ENCODE measurements at regions not wholly inside any gene's neighbourhood (a gene's known extent, or its start where the extent isn't known, plus 50 kb on each side); places are given as distances from the start of the nearest gene placed in this dataset.

DNA sequence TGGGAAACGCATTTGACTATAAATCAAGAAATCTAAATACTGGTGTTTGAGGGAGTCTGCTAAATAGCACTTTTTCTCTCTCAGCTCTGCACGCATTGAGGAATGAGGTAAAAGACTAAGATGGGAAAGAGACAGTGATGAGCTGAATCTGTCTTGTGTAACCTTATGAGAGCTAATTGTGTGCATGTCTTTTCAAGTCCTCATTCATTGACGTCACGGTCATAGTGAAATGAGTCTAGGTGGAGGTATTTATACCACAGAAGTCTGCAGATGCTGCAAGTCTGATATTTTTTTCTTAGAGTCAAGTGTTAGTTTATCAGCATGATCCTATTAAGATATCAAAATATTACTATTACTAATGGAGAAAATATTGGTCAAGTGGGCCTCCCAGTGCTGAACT is 361.5 kb upstream of the HS3ST1 start:
- Histone ChIP-seq H4K20me1 (ENCODE audit: low read length) (no peaks in the 10 kb centered on the region), H3K9ac (ENCODE audit: low read length) (no peak overlapping the region)
- no peak for DNase-seq

DNA sequence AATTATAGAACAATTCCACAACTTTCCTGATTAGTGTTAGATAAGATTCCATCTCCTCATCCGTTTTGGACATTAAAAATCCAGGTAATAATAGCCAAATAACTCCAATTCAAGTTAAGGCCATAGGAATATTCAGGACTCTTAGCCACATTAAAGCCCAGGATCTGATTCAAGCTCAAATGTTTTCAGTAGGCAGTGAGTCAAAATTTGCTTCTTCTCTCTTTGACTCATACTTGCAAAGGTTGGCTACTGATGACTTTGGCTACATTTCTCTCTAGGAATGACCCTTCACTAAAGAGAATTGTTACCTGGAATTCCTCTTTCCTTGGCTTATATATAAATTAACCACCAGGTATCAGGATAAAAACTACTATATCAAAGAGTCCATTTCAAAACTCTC is 354.9 kb upstream of the HS3ST1 start:
- H3K79me2 ChIP-seq (ENCODE audit: low read length) = no peaks in the 10 kb centered on the region
- H3K4me1 ChIP-seq (ENCODE audit: insufficient read depth, low read length) = peaks cover 3% of the 10 kb centered on the region; the same call in 1 of the 2 replicates
- H3K36me3 ChIP-seq (ENCODE audit: low read depth, low read length) = no peaks in the 10 kb centered on the region
- H3K27me3 ChIP-seq (ENCODE audit: low read length) = no peaks in the 10 kb centered on the region
- no peaks in the 10 kb centered on the region for H4K20me1 ChIP-seq (ENCODE audit: low read length)
- DNase-seq (peak; percentile 51), ATAC-seq (peak; percentile 73)
- POLR2A ChIA-PET (ENCODE audit: unreplicated experiment) = interaction anchor here (0.5 kb wide), 1 partner anchor 161 kb away, joined by 3 read pairs; no protein-coding TSS in a partner anchor
- TF ChIP-seq, protein P1, sequence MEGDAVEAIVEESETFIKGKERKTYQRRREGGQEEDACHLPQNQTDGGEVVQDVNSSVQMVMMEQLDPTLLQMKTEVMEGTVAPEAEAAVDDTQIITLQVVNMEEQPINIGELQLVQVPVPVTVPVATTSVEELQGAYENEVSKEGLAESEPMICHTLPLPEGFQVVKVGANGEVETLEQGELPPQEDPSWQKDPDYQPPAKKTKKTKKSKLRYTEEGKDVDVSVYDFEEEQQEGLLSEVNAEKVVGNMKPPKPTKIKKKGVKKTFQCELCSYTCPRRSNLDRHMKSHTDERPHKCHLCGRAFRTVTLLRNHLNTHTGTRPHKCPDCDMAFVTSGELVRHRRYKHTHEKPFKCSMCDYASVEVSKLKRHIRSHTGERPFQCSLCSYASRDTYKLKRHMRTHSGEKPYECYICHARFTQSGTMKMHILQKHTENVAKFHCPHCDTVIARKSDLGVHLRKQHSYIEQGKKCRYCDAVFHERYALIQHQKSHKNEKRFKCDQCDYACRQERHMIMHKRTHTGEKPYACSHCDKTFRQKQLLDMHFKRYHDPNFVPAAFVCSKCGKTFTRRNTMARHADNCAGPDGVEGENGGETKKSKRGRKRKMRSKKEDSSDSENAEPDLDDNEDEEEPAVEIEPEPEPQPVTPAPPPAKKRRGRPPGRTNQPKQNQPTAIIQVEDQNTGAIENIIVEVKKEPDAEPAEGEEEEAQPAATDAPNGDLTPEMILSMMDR (conservative IDR thresholded peaks at IDR 0.05; ENCODE audit: low read depth, low read length) = no peak
- TF ChIP-seq EZH2 (IDR thresholded peaks at IDR 0.05; ENCODE audit: low read length, unreplicated experiment) = no peak
- no peak for TF ChIP-seq EZH2phosphoT487 (IDR thresholded peaks at IDR 0.05; ENCODE audit: borderline replicate concordance, low read length)
- peak overlapping the region; percentile 44 for H3K4me2 ChIP-seq (ENCODE audit: low read length)
- H3K27ac ChIP-seq (ENCODE audit: low read length) = peak overlapping the region; percentile 67
- BruUV-seq (replicated peaks) = no TSS peak
- H3K4me3 ChIP-seq (ENCODE audit: low read length) = no peak overlapping the region
- no peak overlapping the region for H3K9ac ChIP-seq (ENCODE audit: low read length)
- no peaks in the 10 kb centered on the region for H3F3A ChIP-seq (ENCODE audit: low read length, unreplicated experiment)
- H3K9me2 ChIP-seq (replicated peaks; ENCODE audit: low read length) = no peaks in the 10 kb centered on the region
- CTCF ChIA-PET = no interaction called here
- H3K9me3 ChIP-seq (ENCODE audit: low read length) = no peaks in the 10 kb centered on the region
- H2AFZ ChIP-seq (ENCODE audit: low read length) = no peak overlapping the region
- intact Hi-C loops (cut with micrococcal nuclease) = no loop called here

More for the DNA sequence above, 361.5 kb upstream of the HS3ST1 start:
- Histone ChIP-seq H3K4me3 (ENCODE audit: low read length) (no peak overlapping the region), H3K9me3 (ENCODE audit: low read length) (no peaks in the 10 kb centered on the region), H3K36me3 (ENCODE audit: low read depth, low read length) (no peaks in the 10 kb centered on the region), H3K79me2 (ENCODE audit: low read length) (no peaks in the 10 kb centered on the region), H3K4me1 (ENCODE audit: insufficient read depth, low read length) (no peaks in the 10 kb centered on the region), H3K4me2 (ENCODE audit: low read length) (no peak overlapping the region), H3K27me3 (ENCODE audit: low read length) (no peaks in the 10 kb centered on the region), H3F3A (ENCODE audit: low read length, unreplicated experiment) (no peaks in the 10 kb centered on the region), H3K9me2 (replicated peaks; ENCODE audit: low read length) (no peaks in the 10 kb centered on the region), H3K27ac (ENCODE audit: low read length) (no peak overlapping the region), H2AFZ (ENCODE audit: low read length) (no peak overlapping the region)
- TF ChIP-seq, protein P1 (conservative IDR thresholded peaks at IDR 0.05; ENCODE audit: low read depth, low read length) = no peak
- TF ChIP-seq EZH2phosphoT487 (IDR thresholded peaks at IDR 0.05; ENCODE audit: borderline replicate concordance, low read length) (no peak), EZH2 (IDR thresholded peaks at IDR 0.05; ENCODE audit: low read length, unreplicated experiment) (no peak)
- POLR2A ChIA-PET (ENCODE audit: unreplicated experiment) = no interaction called here
- no peak for ATAC-seq
- intact Hi-C loops (cut with micrococcal nuclease) = no loop called here
- BruUV-seq (replicated peaks) = no TSS peak
- CTCF ChIA-PET = no interaction called here

DNA sequence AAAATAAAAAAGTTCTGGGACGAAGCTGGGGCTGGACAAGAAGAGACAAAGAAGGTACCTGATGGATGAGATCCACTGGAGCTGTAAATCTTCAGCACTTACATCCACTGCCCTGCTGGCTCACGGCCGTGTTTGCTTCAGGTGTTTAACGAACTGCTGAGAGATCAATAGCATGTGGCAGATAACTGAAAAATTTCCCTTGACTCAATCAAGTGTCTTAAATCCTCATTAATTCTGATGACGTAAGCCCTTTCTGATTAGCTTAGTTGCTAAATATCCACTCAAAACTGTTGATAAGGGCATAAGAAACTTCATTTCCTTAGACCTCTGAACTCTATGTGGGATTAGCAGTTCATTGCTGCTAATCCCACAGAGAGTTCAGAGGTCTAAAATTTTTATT is 354.2 kb upstream of the HS3ST1 start:
- no peak for ATAC-seq
- H2AFZ ChIP-seq (ENCODE audit: low read length) = no peak overlapping the region
- no peaks in the 10 kb centered on the region for H3K27me3 ChIP-seq (ENCODE audit: low read length)
- no peak overlapping the region for H3K27ac ChIP-seq (ENCODE audit: low read length)
- no peak for DNase-seq
- no peaks in the 10 kb centered on the region for H3K9me3 ChIP-seq (ENCODE audit: low read length)
- TF ChIP-seq EZH2 (IDR thresholded peaks at IDR 0.05; ENCODE audit: low read length, unreplicated experiment) = no peak
- TF ChIP-seq, protein P1 (conservative IDR thresholded peaks at IDR 0.05; ENCODE audit: low read depth, low read length) = no peak
- no peak for TF ChIP-seq EZH2phosphoT487 (IDR thresholded peaks at IDR 0.05; ENCODE audit: borderline replicate concordance, low read length)
- BruUV-seq (replicated peaks) = no TSS peak
- peaks cover 3% of the 10 kb centered on the region; the same call in 1 of the 2 replicates for H3K4me1 ChIP-seq (ENCODE audit: insufficient read depth, low read length)
- no peak overlapping the region for H3K9ac ChIP-seq (ENCODE audit: low read length)
- no peak overlapping the region for H3K4me3 ChIP-seq (ENCODE audit: low read length)
- intact Hi-C loops (cut with micrococcal nuclease) = no loop called here
- no peak overlapping the region for H3K4me2 ChIP-seq (ENCODE audit: low read length)
- no peaks in the 10 kb centered on the region for H3K9me2 ChIP-seq (replicated peaks; ENCODE audit: low read length)
- ChIA-PET CTCF (no interaction called here), POLR2A (ENCODE audit: unreplicated experiment) (no interaction called here)
- no peaks in the 10 kb centered on the region for H3K36me3 ChIP-seq (ENCODE audit: low read depth, low read length)
- H4K20me1 ChIP-seq (ENCODE audit: low read length) = no peaks in the 10 kb centered on the region
- H3K79me2 ChIP-seq (ENCODE audit: low read length) = no peaks in the 10 kb centered on the region
- no peaks in the 10 kb centered on the region for H3F3A ChIP-seq (ENCODE audit: low read length, unreplicated experiment)

Data from PC-3 (cell line).